Transverse colon (tissue), 4 donors: ENCODE measurements at regions not wholly inside any gene's neighbourhood (a gene's known extent, or its start where the extent isn't known, plus 50 kb on each side); places are given as distances from the start of the nearest gene placed in this dataset.

Experiments
- DNase-seq: peaks from one replicate; pipeline ENCODE4 v3.0.0-alpha.2; 2019
- H3K27ac ChIP-seq, 4 donors: fragments of 200-600 bp; sonication (generic); 2 replicates each; pipeline ENCODE4 v1.5.1; 2016 to 2018; ENCODE audit warnings: inconsistent platforms in 4 of 4
- H3K27me3 ChIP-seq: fragments of 200-600 bp; sonication (generic); 2 replicates; pipeline ENCODE4 v1.5.1; 2017; ENCODE audit warnings: inconsistent platforms
- H3K36me3 ChIP-seq, 4 donors: fragments of 200-600 bp; sonication (generic); 2 replicates each; pipeline ENCODE4 v1.5.1; 2017 to 2019; ENCODE audit warnings: inconsistent platforms in 4 of 4
- H3K4me1 ChIP-seq, 4 donors: fragments of 200-600 bp; sonication (generic); 2 replicates each; pipeline ENCODE4 v1.5.1; 2017 to 2020; ENCODE audit warnings: inconsistent platforms in 4 of 4
- H3K4me3 ChIP-seq, 4 donors: fragments of 200-600 bp; sonication (generic); 1 replicate in 1 of 4; 2 replicates in 3 of 4; pipeline versions ENCODE4 v1.5.1 to v1.6.1; 2017 to 2019; ENCODE audit warnings: inconsistent platforms in 4 of 4
- H3K9me3 ChIP-seq, 2 donors: fragments of 200-600 bp; sonication (generic); 2 replicates each; pipeline ENCODE4 v1.5.1; 2017 to 2019; ENCODE audit warnings: inconsistent platforms in 2 of 2
- EP300 ChIP-seq: sonication (generic); formaldehyde crosslinking; IDR thresholded peaks from one replicate; pipeline ENCODE4 v1.6.1; 2017; ENCODE audit warnings: antibody characterized with exemption, low read depth
- POLR2A ChIP-seq: fragments of 450-650 bp; IDR thresholded peaks from one replicate; pipeline ENCODE4 v1.6.1; 2016; ENCODE audit warnings: antibody characterized with exemption, mild to moderate bottlenecking, moderate library complexity
- POLR2AphosphoS5 ChIP-seq, 3 donors: sonication (generic); formaldehyde crosslinking; IDR thresholded peaks; one replicate each; pipeline ENCODE4 v1.6.1; 2016; ENCODE audit warnings: antibody characterized with exemption in 3 of 3
- WGBS, 2 donors: methylation state at CpG; one replicate each; pipeline ENCODE4 v1.1.5; 2018; ENCODE audit warnings: low coverage in 1 of 2; 5-methylcytosine and 5-hydroxymethylcytosine counted together
- in situ Hi-C, 4 donors: fragments of 200-750 bp; cut with MboI; loops; one replicate each; pipeline versions ENCODE4 v1.15.0 to v1.15.1; 2017; ENCODE audit warnings: low sequenced_read_pairs in 3 of 4, low pct_ligation_motif_present in 1 of 4, low pct_unique_long_range_greater_than_20kb in 1 of 4
- intact Hi-C: fragments of 100-400 bp; cut with DNase I; formaldehyde crosslinking; loops from one replicate; pipeline ENCODE4 v1.15.1; 2023; ENCODE audit warnings: low total_unique reads
- TF ChIP-seq, protein P1 (sequence below), 5 experiments: fragments of 200-600 bp in 3 of 5; fragments of 450-650 bp in 2 of 5; sonication (generic) in 3 of 5; IDR thresholded peaks; 1 replicate in 2 of 5; 2 replicates in 3 of 5; pipeline ENCODE4 v1.5.1; 2016 to 2017; ENCODE audit warnings: antibody characterized with exemption in 5 of 5, inconsistent platforms in 3 of 5, mild to moderate bottlenecking in 2 of 5, moderate library complexity in 1 of 5

DNA sequence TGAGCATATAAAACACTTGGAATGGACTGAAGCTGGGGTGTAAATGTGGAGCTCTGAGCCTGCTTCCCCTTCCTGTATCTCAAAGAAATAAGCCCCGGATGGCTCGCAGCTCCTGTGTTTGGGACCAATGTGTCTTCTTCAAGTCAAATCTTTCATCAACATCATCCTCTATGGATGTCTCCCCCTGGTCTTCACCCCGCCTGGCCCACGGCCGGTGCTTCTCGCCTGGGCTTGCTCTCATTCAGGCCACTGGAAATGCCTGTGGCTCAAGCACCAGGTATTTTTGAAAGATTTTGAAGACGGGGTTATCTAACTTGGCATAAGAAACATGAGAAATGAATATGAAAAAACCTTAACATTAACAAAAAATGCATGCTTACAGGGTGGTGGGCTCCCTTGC, 769.8 kb downstream of the BRD1 start:
- Histone ChIP-seq H3K27me3 (peaks cover 4% of the 10 kb centered on the region), H3K4me3 (no peak overlapping the region), H3K36me3 (no peaks in the 10 kb centered on the region), H3K9me3 (no peaks in the 10 kb centered on the region), H3K4me1 (no peaks in the 10 kb centered on the region), H3K27ac (no peak overlapping the region)
- TF ChIP-seq POLR2AphosphoS5 (IDR thresholded peaks at IDR 0.05) = no peak
- no peak for TF ChIP-seq POLR2A
- TF ChIP-seq, protein P1, sequence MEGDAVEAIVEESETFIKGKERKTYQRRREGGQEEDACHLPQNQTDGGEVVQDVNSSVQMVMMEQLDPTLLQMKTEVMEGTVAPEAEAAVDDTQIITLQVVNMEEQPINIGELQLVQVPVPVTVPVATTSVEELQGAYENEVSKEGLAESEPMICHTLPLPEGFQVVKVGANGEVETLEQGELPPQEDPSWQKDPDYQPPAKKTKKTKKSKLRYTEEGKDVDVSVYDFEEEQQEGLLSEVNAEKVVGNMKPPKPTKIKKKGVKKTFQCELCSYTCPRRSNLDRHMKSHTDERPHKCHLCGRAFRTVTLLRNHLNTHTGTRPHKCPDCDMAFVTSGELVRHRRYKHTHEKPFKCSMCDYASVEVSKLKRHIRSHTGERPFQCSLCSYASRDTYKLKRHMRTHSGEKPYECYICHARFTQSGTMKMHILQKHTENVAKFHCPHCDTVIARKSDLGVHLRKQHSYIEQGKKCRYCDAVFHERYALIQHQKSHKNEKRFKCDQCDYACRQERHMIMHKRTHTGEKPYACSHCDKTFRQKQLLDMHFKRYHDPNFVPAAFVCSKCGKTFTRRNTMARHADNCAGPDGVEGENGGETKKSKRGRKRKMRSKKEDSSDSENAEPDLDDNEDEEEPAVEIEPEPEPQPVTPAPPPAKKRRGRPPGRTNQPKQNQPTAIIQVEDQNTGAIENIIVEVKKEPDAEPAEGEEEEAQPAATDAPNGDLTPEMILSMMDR (IDR thresholded peaks at IDR 0.05) = no peak
- TF ChIP-seq EP300 = no peak
- intact Hi-C loops = no loop called here
- DNase-seq = no peak
- WGBS, 2 donors = 87% methylated on average over 7 of the region's 7 CpGs; no CpG with 5 or more reads in 1 of the 2 donors
- in situ Hi-C loops = no loop called here

DNA sequence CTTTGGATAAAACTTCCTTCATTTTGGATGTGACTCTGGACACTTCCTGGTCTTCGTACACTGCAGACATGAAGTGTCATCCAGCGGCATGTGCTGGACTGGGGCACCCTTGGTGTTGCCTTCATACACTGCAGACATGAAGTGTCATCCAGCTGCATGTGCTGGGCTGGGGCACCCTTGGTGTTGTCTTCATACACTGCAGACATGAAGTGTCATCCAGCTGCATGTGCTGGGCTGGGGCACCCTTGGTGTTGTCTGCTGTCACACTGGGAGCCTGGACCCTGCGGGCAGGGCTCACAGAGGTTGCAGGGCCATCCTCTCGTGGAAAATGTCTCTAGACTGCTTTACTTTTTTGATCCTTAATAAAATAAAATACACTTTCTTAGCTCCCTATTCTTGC, 771.4 kb downstream of the BRD1 start:
- no peaks in the 10 kb centered on the region for H3K4me1 ChIP-seq
- 82 to 91% methylated on average over 2 to 4 of the region's 4 CpGs for WGBS, 2 donors
- H3K27me3 ChIP-seq = peaks cover 7% of the 10 kb centered on the region
- intact Hi-C loops = no loop called here
- no peak overlapping the region for H3K27ac ChIP-seq
- TF ChIP-seq POLR2AphosphoS5 (IDR thresholded peaks at IDR 0.05) (no peak), EP300 (no peak), POLR2A (no peak)
- TF ChIP-seq, protein P1 (IDR thresholded peaks at IDR 0.05) = no peak
- no peak overlapping the region for H3K4me3 ChIP-seq
- no peaks in the 10 kb centered on the region for H3K9me3 ChIP-seq
- no peaks in the 10 kb centered on the region for H3K36me3 ChIP-seq
- in situ Hi-C loops = no loop called here
- no peak for DNase-seq

DNA sequence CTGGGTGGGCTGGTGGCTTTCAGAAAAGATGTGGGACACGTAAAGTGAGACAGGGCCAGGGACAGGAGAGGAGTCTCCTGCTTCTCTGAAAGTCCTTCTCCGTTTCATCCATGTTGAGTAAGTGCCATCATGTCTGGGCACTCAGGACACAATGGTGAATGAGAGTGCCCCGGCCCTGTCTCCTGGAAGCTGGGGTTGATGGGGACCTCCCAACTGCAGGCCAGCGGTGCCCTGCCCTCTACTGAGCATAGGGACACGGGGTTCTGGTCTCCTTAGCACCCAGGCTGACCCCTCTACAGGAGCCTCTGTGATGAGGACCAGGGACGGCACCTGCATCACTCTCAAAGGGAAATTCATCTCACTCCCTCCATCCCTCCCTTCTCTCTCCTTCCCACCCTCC, 772.3 kb downstream of the BRD1 start:
- WGBS, 2 donors = 64 to 78% methylated on average over 3 to 5 of the region's 6 CpGs
- H3K4me3 ChIP-seq = no peak overlapping the region
- no peak overlapping the region for H3K27ac ChIP-seq
- H3K4me1 ChIP-seq = no peaks in the 10 kb centered on the region
- DNase-seq = no peak
- intact Hi-C loops = no loop called here
- no peaks in the 10 kb centered on the region for H3K9me3 ChIP-seq
- in situ Hi-C loops = no loop called here
- H3K27me3 ChIP-seq = peaks cover 7% of the 10 kb centered on the region
- TF ChIP-seq EP300 (no peak), POLR2A (no peak), POLR2AphosphoS5 (IDR thresholded peaks at IDR 0.05) (no peak)
- TF ChIP-seq, protein P1 (IDR thresholded peaks at IDR 0.05) = no peak
- no peaks in the 10 kb centered on the region for H3K36me3 ChIP-seq

DNA sequence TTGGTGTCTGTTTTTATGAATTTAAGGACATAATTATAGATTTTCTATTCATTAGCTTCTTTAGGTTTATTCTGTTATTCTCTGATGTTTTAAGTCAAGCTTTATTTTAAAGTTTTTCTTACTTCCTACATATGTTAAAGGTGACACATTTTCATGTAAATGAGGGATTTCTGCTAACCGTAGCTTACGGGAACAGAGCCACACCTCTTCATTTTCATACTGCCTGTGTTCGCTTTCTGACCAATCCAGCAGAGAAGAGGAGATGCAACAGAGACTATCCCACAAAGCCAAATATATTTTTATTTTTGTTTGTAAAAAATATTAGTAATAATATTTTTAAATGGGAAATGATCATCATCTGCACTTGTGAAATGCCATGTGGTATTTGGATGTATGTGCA, 774.1 kb downstream of the BRD1 start:
- WGBS, 2 donors = 53 to 62% methylated on average over 3 of the region's 3 CpGs
- Histone ChIP-seq H3K27me3 (peaks cover 7% of the 10 kb centered on the region), H3K4me1 (no peaks in the 10 kb centered on the region), H3K4me3 (no peak overlapping the region), H3K36me3 (no peaks in the 10 kb centered on the region), H3K27ac (no peak overlapping the region), H3K9me3 (no peaks in the 10 kb centered on the region)
- no peak for TF ChIP-seq POLR2AphosphoS5 (IDR thresholded peaks at IDR 0.05)
- TF ChIP-seq POLR2A = no peak
- TF ChIP-seq, protein P1 (IDR thresholded peaks at IDR 0.05) = no peak
- no peak for TF ChIP-seq EP300
- intact Hi-C loops = no loop called here
- in situ Hi-C loops = no loop called here
- DNase-seq = no peak
